ENCODE measurements at regions not wholly inside any gene's neighbourhood (a gene's known extent, or its start where the extent isn't known, plus 50 kb on each side); places are given as distances from the start of the nearest gene placed in this dataset.

DNA sequence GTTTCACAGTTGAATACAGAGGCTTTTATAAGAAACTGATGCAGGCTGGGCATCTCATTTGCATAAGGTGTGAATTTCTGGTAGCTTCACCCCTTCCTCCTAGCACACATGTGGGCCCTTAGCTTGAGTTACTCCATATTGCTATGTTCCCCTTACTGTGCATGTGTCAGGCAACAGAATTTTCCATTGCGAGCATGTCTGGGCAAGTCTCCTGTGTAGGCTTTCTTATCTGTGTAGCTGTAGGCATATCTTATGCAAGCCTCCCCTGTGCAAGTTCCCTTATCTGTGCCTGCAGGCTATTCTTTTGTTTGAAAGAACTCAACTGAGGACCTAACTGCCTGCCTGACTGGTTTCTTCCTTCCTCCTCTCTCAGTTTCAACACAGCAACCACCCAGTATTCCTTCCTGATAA is 597.4 kb upstream of the CDH5 start:
- no peak overlapping the region for H3K4me3 ChIP-seq (ENCODE audit: low read depth, low read length)
- TF ChIP-seq CTCF (IDR thresholded peaks at IDR 0.05; ENCODE audit: low read depth, low read length), result no peak

DNA sequence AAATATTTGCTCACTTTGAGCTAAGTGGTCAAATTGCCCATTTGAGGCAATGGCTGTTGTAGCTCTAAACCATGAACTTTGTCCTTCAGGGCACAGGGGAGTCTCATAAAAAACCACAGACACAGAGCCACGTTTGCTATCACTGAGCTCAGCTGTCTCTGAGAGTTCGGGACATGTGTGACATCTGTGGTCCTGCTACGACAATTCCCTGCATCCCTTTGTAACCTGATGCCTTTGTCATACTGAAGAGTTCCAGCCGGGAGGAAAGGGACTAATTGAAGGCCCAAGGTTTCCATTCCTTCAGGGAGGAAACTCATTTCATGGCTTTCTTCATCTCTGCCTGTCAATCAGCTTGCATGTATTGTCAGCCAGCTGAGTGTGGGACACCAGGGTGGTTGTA is 599.4 kb upstream of the CDH5 start:
- H3K4me3 ChIP-seq (ENCODE audit: low read depth, low read length), result no peak overlapping the region
- no peak for TF ChIP-seq CTCF (IDR thresholded peaks at IDR 0.05; ENCODE audit: low read depth, low read length)

GRCh38 chr16:65763640-65764305 is 602.7 kb upstream of the CDH5 start:
- no peak for TF ChIP-seq CTCF (IDR thresholded peaks at IDR 0.05; ENCODE audit: low read depth, low read length)
- H3K4me3 ChIP-seq (ENCODE audit: low read depth, low read length), result no peak overlapping the region

DNA sequence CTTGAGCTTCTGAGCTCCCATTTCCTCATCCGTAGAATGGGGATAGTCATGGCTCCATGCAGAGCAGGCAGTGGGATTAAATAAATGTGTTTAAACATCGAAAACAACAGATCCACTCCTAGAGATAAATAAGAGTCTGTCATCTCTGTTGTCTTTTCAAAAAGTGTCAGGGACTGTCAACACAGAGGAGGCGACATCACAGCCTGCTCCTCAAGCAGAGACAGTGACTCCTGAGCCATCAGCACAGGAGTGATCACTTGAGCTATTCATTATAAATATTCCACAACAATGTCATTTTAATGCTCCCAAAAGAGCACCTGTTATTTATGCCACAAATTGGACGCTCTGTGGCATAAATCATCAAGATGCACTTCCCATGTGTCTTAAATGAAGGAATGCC is 605.6 kb upstream of the CDH5 start:
- H3K4me3 ChIP-seq (ENCODE audit: low read depth, low read length), result no peak overlapping the region
- no peak for TF ChIP-seq CTCF (IDR thresholded peaks at IDR 0.05; ENCODE audit: low read depth, low read length)

DNA sequence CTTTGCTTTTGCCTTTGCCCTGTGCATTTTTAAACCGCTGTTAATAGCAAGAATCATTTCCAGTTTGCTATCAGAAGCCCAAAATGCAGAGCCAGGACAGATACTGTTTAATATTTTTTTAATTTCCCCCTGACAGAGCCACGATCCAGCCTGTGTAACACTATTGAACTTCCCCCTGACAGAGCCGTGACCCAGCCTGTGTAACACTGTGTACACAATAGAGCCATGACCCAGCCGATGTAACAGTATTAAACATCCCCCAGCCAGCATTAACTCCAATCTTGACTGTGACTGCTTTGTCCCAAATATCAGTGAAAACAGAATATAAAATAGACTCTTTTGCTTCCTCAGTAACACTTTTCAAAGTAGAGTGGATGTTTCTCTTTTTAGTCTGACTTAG is 607.9 kb upstream of the CDH5 start:
- TF ChIP-seq CTCF (IDR thresholded peaks at IDR 0.05; ENCODE audit: low read depth, low read length), result no peak

GRCh38 chr16:65757064-65757463 is 609.4 kb upstream of the CDH5 start:
- TF ChIP-seq CTCF (IDR thresholded peaks at IDR 0.05; ENCODE audit: low read depth, low read length), result no peak
- H3K4me3 ChIP-seq (ENCODE audit: low read depth, low read length), result no peak overlapping the region

More for the DNA sequence above, 607.9 kb upstream of the CDH5 start:
- no peak overlapping the region for H3K4me3 ChIP-seq (ENCODE audit: low read depth, low read length)

DNA sequence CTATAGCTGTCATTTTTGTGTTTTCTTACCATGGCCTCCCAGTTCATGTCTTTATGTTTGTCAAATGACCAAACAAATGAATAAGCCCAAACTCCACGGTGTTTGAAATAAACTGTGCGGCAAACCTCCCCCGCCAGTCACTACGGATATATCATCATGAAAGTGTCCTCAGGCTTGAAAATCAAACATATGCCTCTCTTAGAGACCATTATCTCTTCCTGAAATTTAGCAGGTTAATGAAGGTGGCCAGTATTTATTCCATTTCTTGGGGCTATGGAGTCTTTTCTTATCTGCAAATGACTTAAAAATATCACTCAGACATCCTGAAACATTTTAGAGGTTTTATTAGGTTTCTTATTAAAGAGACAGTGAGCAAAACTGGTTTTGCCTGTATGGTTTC is 610.3 kb upstream of the CDH5 start:
- H3K4me3 ChIP-seq (ENCODE audit: low read depth, low read length), result no peak overlapping the region
- TF ChIP-seq CTCF (IDR thresholded peaks at IDR 0.05; ENCODE audit: low read depth, low read length), result no peak
